HG02970 (cell line): ENCODE measurements at regions not wholly inside any gene's neighbourhood (a gene's known extent, or its start where the extent isn't known, plus 50 kb on each side); places are given as distances from the start of the nearest gene placed in this dataset.

ENCODE experiments used
- ATAC-seq: cut with Tn5 transposase; IDR thresholded peaks from one replicate; pipeline ENCODE4 v1.9.1; 2021; ENCODE audit warnings: mild to moderate bottlenecking, moderate library complexity, moderate number of reproducible peaks; ENCODE audit not compliant: unreplicated experiment, low FRiP score

- ATAC-seq: no peak
Measured at GRCh38 chr12:102543494-102544485, 63.4 kb upstream of the IGF1 start.

- no peak for ATAC-seq
Measured at GRCh38 chr12:102542816-102543440, 62.6 kb upstream of the IGF1 start.

- no peak for ATAC-seq
Measured at GRCh38 chr12:102540815-102541385, 60.5 kb upstream of the IGF1 start.

- ATAC-seq: no peak
Measured at GRCh38 chr12:102539651-102540553, 59.5 kb upstream of the IGF1 start.

- no peak for ATAC-seq
Measured at GRCh38 chr12:102535306-102535705, 54.9 kb upstream of the IGF1 start.

GRCh38 chr12:102534899-102535298 is 54.5 kb upstream of the IGF1 start:
- ATAC-seq: no peak

GRCh38 chr12:102533483-102534215 is 53.3 kb upstream of the IGF1 start:
- no peak for ATAC-seq
